ENCODE measurements at regions not wholly inside any gene's neighbourhood (a gene's known extent, or its start where the extent isn't known, plus 50 kb on each side); places are given as distances from the start of the nearest gene placed in this dataset.

GRCh38 chr2:21369787-21370186, 246.0 kb downstream of the TDRD15 start:
- TF ChIP-seq RAD21 (CRISPR knock-in tag; IDR thresholded peaks at IDR 0.05) (no peak), EP300 (IDR thresholded peaks at IDR 0.05; ENCODE audit: low read depth in 2 of 2, low read length in 2 of 2) (no peak), EP300 (CRISPR knock-in tag; IDR thresholded peaks at IDR 0.05; ENCODE audit: borderline replicate concordance) (no peak)
- TF ChIP-seq, protein P1, sequence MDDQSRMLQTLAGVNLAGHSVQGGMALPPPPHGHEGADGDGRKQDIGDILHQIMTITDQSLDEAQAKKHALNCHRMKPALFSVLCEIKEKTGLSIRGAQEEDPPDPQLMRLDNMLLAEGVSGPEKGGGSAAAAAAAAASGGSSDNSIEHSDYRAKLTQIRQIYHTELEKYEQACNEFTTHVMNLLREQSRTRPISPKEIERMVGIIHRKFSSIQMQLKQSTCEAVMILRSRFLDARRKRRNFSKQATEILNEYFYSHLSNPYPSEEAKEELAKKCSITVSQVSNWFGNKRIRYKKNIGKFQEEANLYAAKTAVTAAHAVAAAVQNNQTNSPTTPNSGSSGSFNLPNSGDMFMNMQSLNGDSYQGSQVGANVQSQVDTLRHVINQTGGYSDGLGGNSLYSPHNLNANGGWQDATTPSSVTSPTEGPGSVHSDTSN (CRISPR knock-in tag; IDR thresholded peaks at IDR 0.05; ENCODE audit: borderline replicate concordance), result no peak

Measured in HepG2 (cell line).